GM23338 (cell line): ENCODE measurements at regions not wholly inside any gene's neighbourhood (a gene's known extent, or its start where the extent isn't known, plus 50 kb on each side); places are given as distances from the start of the nearest gene placed in this dataset.

Source experiments
- ATAC-seq: fragments of 200-7000 bp; cut with Tn5 transposase; 3 replicates; pipeline ENCODE4 v1.9.1; 2020
- DNase-seq: peaks from one replicate; pipeline ENCODE4 v3.0.0-alpha.2; 2015; ENCODE audit warnings: low spot score
- H2AFZ ChIP-seq: fragments of 200-600 bp; sonication (generic); 2 replicates; pipeline ENCODE4 v1.8.0; 2016; ENCODE audit warnings: antibody characterized with exemption, mild to moderate bottlenecking, moderate library complexity
- H3F3A ChIP-seq: fragments of 200-600 bp; sonication (generic); replicated peaks from 2 replicates; pipeline ENCODE4 v1.8.0; 2017; ENCODE audit warnings: antibody characterized with exemption, mixed run types, low read depth
- H3K27ac ChIP-seq: fragments of 200-600 bp; sonication (generic); 2 replicates; pipeline ENCODE4 v1.6.1; 2016; ENCODE audit warnings: low read depth
- H3K27me3 ChIP-seq: fragments of 200-600 bp; sonication (generic); 2 replicates; pipeline ENCODE4 v1.8.0; 2016; ENCODE audit warnings: mild to moderate bottlenecking, mixed run types, moderate library complexity; ENCODE audit not compliant: insufficient read depth
- H3K36me3 ChIP-seq: fragments of 200-600 bp; sonication (generic); 2 replicates; pipeline ENCODE4 v1.8.0; 2016; ENCODE audit warnings: mild to moderate bottlenecking; ENCODE audit not compliant: insufficient read depth
- H3K4me1 ChIP-seq: fragments of 200-600 bp; sonication (generic); 2 replicates; pipeline ENCODE4 v1.8.0; 2016; ENCODE audit warnings: mild to moderate bottlenecking, moderate library complexity; ENCODE audit not compliant: insufficient read depth
- H3K4me2 ChIP-seq: fragments of 200-600 bp; sonication (generic); 2 replicates; pipeline ENCODE4 v1.7.1; 2017; ENCODE audit warnings: mixed run types
- H3K4me3 ChIP-seq: fragments of 200-600 bp; sonication (generic); 2 replicates; pipeline ENCODE4 v1.6.1; 2016; ENCODE audit warnings: mixed run types
- H3K79me2 ChIP-seq: fragments of 200-600 bp; sonication (generic); replicated peaks from 2 replicates; pipeline ENCODE4 v1.8.0; 2017; ENCODE audit warnings: mild to moderate bottlenecking; ENCODE audit not compliant: insufficient read depth
- H3K9me2 ChIP-seq: fragments of 200-600 bp; sonication (generic); 2 replicates; pipeline ENCODE4 v1.8.0; 2017; ENCODE audit not compliant: insufficient read depth
- H4K20me1 ChIP-seq: fragments of 200-600 bp; sonication (generic); replicated peaks from 2 replicates; pipeline ENCODE4 v1.8.0; 2017; ENCODE audit warnings: mild to moderate bottlenecking; ENCODE audit not compliant: insufficient read depth
- H3K27ac Mint-ChIP-seq: 2 replicates; pipeline ENCODE4 v1.8.0; 2020; ENCODE audit warnings: inconsistent platforms, mild to moderate bottlenecking, moderate library complexity, mixed read lengths
- H3K27me3 Mint-ChIP-seq: 3 replicates; pipeline ENCODE4 v1.8.0; 2022; ENCODE audit warnings: low read depth, mild to moderate bottlenecking, moderate library complexity, mixed read lengths, inconsistent platforms; ENCODE audit not compliant: insufficient read depth, poor library complexity
- H3K36me3 Mint-ChIP-seq: 3 replicates; pipeline ENCODE4 v1.8.0; 2021; ENCODE audit warnings: low read depth, mild to moderate bottlenecking, inconsistent platforms, moderate library complexity, mixed read lengths
- H3K4me1 Mint-ChIP-seq: 3 replicates; pipeline ENCODE4 v1.8.0; 2020; ENCODE audit warnings: mild to moderate bottlenecking, inconsistent platforms, mixed read lengths
- H3K4me3 Mint-ChIP-seq: 3 replicates; pipeline ENCODE4 v1.8.0; 2021; ENCODE audit warnings: moderate library complexity, mild to moderate bottlenecking, inconsistent platforms, mixed read lengths
- H3K9me3 Mint-ChIP-seq: 3 replicates; pipeline ENCODE4 v1.8.0; 2020; ENCODE audit warnings: moderate library complexity, mild to moderate bottlenecking, inconsistent platforms, mixed read lengths
- CREB1 ChIP-seq: fragments of 250-450 bp; sonication (Bioruptor Pico); IDR thresholded peaks from 2 replicates; pipeline ENCODE4 v1.5.0; 2020; ENCODE audit warnings: low read depth, mild to moderate bottlenecking, moderate library complexity
- EZH2 ChIP-seq: fragments of 200-600 bp; sonication (generic); IDR thresholded peaks from one replicate; pipeline ENCODE4 v1.8.0; 2017; ENCODE audit warnings: antibody characterized with exemption, mild to moderate bottlenecking, low read depth; ENCODE audit not compliant: unreplicated experiment
- POLR2AphosphoS5 ChIP-seq: IDR thresholded peaks from 2 replicates; pipeline ENCODE4 v1.6.1; 2016; ENCODE audit warnings: antibody characterized with exemption, low read depth
- ZNF114 ChIP-seq: fragments of 250-450 bp; sonication (Bioruptor Pico); IDR thresholded peaks from 2 replicates; pipeline ENCODE4 v1.5.0; 2020; ENCODE audit warnings: mild to moderate bottlenecking, moderate library complexity
- ZNF331 ChIP-seq: fragments of 250-450 bp; sonication (Bioruptor Pico); IDR thresholded peaks from 2 replicates; pipeline ENCODE4 v1.5.0; 2020; ENCODE audit warnings: low read depth, mild to moderate bottlenecking, moderate library complexity
- TF ChIP-seq, protein P1 (sequence below): fragments of 250-450 bp; sonication (Bioruptor Pico); IDR thresholded peaks from 2 replicates; pipeline ENCODE4 v1.5.0; 2020; ENCODE audit warnings: mild to moderate bottlenecking, moderate library complexity

GRCh38 chr1:30001732-30002039, 721.7 kb downstream of the MATN1 start (continued):
- TF ChIP-seq, protein P1, sequence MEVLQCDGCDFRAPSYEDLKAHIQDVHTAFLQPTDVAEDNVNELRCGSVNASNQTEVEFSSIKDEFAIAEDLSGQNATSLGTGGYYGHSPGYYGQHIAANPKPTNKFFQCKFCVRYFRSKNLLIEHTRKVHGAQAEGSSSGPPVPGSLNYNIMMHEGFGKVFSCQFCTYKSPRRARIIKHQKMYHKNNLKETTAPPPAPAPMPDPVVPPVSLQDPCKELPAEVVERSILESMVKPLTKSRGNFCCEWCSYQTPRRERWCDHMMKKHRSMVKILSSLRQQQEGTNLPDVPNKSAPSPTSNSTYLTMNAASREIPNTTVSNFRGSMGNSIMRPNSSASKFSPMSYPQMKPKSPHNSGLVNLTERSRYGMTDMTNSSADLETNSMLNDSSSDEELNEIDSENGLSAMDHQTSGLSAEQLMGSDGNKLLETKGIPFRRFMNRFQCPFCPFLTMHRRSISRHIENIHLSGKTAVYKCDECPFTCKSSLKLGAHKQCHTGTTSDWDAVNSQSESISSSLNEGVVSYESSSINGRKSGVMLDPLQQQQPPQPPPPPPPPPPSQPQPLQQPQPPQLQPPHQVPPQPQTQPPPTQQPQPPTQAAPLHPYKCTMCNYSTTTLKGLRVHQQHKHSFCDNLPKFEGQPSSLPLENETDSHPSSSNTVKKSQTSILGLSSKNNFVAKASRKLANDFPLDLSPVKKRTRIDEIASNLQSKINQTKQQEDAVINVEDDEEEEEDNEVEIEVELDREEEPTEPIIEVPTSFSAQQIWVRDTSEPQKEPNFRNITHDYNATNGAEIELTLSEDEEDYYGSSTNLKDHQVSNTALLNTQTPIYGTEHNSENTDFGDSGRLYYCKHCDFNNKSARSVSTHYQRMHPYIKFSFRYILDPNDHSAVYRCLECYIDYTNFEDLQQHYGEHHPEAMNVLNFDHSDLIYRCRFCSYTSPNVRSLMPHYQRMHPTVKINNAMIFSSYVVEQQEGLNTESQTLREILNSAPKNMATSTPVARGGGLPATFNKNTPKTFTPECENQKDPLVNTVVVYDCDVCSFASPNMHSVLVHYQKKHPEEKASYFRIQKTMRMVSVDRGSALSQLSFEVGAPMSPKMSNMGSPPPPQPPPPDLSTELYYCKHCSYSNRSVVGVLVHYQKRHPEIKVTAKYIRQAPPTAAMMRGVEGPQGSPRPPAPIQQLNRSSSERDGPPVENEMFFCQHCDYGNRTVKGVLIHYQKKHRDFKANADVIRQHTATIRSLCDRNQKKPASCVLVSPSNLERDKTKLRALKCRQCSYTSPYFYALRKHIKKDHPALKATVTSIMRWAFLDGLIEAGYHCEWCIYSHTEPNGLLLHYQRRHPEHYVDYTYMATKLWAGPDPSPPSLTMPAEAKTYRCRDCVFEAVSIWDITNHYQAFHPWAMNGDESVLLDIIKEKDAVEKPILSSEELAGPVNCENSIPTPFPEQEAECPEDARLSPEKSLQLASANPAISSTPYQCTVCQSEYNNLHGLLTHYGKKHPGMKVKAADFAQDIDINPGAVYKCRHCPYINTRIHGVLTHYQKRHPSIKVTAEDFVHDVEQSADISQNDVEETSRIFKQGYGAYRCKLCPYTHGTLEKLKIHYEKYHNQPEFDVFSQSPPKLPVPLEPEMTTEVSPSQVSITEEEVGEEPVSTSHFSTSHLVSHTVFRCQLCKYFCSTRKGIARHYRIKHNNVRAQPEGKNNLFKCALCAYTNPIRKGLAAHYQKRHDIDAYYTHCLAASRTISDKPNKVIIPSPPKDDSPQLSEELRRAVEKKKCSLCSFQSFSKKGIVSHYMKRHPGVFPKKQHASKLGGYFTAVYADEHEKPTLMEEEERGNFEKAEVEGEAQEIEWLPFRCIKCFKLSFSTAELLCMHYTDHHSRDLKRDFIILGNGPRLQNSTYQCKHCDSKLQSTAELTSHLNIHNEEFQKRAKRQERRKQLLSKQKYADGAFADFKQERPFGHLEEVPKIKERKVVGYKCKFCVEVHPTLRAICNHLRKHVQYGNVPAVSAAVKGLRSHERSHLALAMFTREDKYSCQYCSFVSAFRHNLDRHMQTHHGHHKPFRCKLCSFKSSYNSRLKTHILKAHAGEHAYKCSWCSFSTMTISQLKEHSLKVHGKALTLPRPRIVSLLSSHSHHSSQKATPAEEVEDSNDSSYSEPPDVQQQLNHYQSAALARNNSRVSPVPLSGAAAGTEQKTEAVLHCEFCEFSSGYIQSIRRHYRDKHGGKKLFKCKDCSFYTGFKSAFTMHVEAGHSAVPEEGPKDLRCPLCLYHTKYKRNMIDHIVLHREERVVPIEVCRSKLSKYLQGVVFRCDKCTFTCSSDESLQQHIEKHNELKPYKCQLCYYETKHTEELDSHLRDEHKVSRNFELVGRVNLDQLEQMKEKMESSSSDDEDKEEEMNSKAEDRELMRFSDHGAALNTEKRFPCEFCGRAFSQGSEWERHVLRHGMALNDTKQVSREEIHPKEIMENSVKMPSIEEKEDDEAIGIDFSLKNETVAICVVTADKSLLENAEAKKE (CRISPR knock-in tag), result no peak

GRCh38 chr1:30001011-30001731, 722.2 kb downstream of the MATN1 start:
- Mint-ChIP-seq H3K4me3 (no peak overlapping the region), H3K36me3 (no peaks in the 10 kb centered on the region; the same call in 1 of the 3 replicates), H3K27me3 (peaks cover 2% of the 10 kb centered on the region), H3K27ac (no peak overlapping the region), H3K9me3 (peaks cover 5% of the 10 kb centered on the region), H3K4me1 (peaks cover 20% of the 10 kb centered on the region)
- H3K79me2 ChIP-seq, result no peaks in the 10 kb centered on the region
- no peaks in the 10 kb centered on the region for H3F3A ChIP-seq
- no peaks in the 10 kb centered on the region for H3K36me3 ChIP-seq
- no peak overlapping the region for H2AFZ ChIP-seq
- H3K27me3 ChIP-seq, result no peaks in the 10 kb centered on the region
- peaks cover 9% of the 10 kb centered on the region for H3K4me1 ChIP-seq
- H3K4me3 ChIP-seq, result no peak overlapping the region
- DNase-seq (no peak), ATAC-seq (no peak)
- H3K9me2 ChIP-seq, result peaks cover 4% of the 10 kb centered on the region; the same call in 1 of the 2 replicates
- H3K27ac ChIP-seq, result no peak overlapping the region
- H4K20me1 ChIP-seq, result no peaks in the 10 kb centered on the region
- H3K4me2 ChIP-seq, result no peak overlapping the region
- TF ChIP-seq ZNF331 (CRISPR knock-in tag) (no peak), EZH2 (no peak), ZNF114 (CRISPR knock-in tag) (no peak), POLR2AphosphoS5 (no peak), CREB1 (CRISPR knock-in tag) (no peak)
- TF ChIP-seq, protein P1 (CRISPR knock-in tag), result no peak
